ENCODE measurements at regions not wholly inside any gene's neighbourhood (a gene's known extent, or its start where the extent isn't known, plus 50 kb on each side); places are given as distances from the start of the nearest gene placed in this dataset.

GRCh38 chr6:4341078-4341797 lies 205.9 kb upstream of the ECI2 start:
- TF ChIP-seq CTCF (IDR thresholded peaks at IDR 0.05; ENCODE audit: low read depth, low read length) (no peak), EZH2phosphoT487 (IDR thresholded peaks at IDR 0.05; ENCODE audit: low read depth) (no peak)
